ENCODE measurements at regions not wholly inside any gene's neighbourhood (a gene's known extent, or its start where the extent isn't known, plus 50 kb on each side); places are given as distances from the start of the nearest gene placed in this dataset.

DNA sequence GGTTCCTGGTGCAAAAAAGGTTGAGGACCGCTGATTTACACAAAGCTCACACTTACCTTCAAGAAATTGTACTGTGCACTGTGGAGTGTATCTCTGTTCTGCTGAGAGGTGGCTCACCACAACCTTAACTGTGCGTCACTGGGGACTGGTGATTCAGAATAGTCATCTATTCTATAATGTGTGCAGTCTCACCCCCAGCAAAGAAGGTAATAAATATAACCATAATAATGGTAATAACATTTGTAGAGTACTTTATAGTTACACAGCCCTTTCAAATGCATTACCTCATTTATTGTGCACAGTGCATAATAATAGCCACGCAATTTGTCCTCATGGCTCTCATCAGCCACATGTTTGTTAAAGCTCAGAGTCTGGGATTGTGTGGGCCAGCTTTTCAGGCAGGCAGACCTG is 59.4 kb upstream of the DUSP10 start:
- Histone ChIP-seq H3K27me3 (ENCODE audit: insufficient read depth, low read length) (no peaks in the 10 kb centered on the region), H3K4me3 (ENCODE audit: low read length) (no peak overlapping the region), H3K9me3 (ENCODE audit: low read depth, low read length) (peaks cover 7% of the 10 kb centered on the region), H3K4me1 (ENCODE audit: insufficient read depth, low read length) (peaks cover under 1% of the 10 kb centered on the region)

DNA sequence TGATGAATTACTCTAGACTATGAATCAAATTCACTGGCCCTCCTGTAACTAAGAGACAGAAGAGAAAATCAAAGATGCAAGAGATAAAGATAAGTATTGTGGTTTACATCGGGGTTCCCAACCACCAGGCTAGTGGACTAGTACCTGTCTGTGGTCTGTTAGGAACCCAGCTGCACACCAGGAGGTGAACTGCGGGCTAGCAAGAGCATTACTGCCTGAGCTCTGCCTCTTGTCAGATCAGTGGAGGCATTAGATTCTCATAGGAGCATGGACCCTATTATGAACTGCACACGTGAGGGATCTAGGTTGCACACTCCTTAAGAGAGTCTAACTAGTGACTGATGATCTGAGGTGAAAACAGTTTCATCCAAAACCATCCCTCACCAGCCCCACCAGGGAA is 58.9 kb upstream of the DUSP10 start:
- H3K4me3 ChIP-seq (ENCODE audit: low read length), result no peak overlapping the region
- H3K9me3 ChIP-seq (ENCODE audit: low read depth, low read length), result peaks cover 7% of the 10 kb centered on the region
- no peaks in the 10 kb centered on the region for H3K4me1 ChIP-seq (ENCODE audit: insufficient read depth, low read length)
- no peaks in the 10 kb centered on the region for H3K27me3 ChIP-seq (ENCODE audit: insufficient read depth, low read length)

DNA sequence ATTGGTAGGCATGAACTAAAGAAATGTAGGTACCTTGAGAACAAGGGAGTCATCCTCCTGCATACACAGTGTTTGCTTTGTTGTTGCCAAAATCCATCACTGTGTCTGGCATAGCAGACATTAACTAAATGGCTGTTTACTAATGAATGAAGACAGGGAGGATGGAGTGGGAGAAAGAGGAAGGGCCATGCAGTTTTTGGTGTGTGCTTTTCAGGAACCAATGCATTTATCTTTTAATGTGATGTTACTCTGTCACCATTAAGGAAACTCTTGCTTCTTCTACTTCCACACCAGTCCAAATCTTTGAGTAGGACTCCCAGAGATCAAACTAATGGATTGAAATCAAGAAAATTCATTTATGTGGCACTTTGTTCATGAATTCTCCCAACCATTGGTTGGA is 55.6 kb upstream of the DUSP10 start:
- H3K9me3 ChIP-seq (ENCODE audit: low read depth, low read length), result peaks cover 7% of the 10 kb centered on the region
- H3K4me1 ChIP-seq (ENCODE audit: insufficient read depth, low read length), result peaks cover 11% of the 10 kb centered on the region
- H3K27me3 ChIP-seq (ENCODE audit: insufficient read depth, low read length), result no peaks in the 10 kb centered on the region
- no peak overlapping the region for H3K4me3 ChIP-seq (ENCODE audit: low read length)

DNA sequence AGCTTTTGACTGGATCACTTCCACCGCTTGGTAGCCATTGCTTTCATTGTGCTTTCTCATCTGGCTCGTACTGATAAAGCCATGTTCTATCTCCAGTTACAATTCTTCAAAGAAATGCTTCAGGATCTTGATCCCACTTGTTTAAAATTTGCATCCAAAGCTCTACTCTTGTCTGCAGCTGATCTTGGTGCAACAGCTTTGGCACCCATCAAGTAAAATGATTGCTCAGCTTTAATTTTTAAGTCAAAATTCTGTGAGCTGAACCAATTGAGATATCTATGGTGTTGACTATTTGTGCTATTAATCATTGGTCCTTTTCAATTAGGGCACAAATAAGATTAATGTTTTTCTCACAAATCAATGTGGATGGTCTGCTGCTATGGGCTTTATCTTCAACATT is 54.8 kb upstream of the DUSP10 start:
- peaks cover 11% of the 10 kb centered on the region for H3K4me1 ChIP-seq (ENCODE audit: insufficient read depth, low read length)
- H3K9me3 ChIP-seq (ENCODE audit: low read depth, low read length), result peaks cover 7% of the 10 kb centered on the region
- no peak overlapping the region for H3K4me3 ChIP-seq (ENCODE audit: low read length)
- no peaks in the 10 kb centered on the region for H3K27me3 ChIP-seq (ENCODE audit: insufficient read depth, low read length)

DNA sequence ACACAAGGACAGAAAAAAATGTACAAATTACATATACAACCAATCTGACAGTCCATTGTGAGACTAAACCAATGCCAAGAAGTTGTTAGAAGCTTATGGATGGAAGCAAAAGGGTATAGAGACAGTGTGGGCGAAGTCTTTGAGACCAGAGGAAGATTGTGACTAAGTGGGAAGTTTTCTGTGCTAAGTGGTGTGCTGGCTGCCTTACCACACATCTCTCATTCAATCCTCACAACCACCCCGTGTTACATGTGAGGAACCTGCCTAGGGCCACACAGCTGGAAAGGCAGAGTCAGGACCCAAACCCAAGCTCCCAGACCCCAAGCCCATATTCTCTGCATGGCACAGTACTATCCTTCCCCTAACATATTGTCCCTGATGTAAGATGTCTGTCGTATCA is 53.5 kb upstream of the DUSP10 start:
- Histone ChIP-seq H3K4me1 (ENCODE audit: insufficient read depth, low read length) (peaks cover 11% of the 10 kb centered on the region), H3K4me3 (ENCODE audit: low read length) (no peak overlapping the region), H3K27me3 (ENCODE audit: insufficient read depth, low read length) (no peaks in the 10 kb centered on the region), H3K9me3 (ENCODE audit: low read depth, low read length) (peaks cover 7% of the 10 kb centered on the region)

DNA sequence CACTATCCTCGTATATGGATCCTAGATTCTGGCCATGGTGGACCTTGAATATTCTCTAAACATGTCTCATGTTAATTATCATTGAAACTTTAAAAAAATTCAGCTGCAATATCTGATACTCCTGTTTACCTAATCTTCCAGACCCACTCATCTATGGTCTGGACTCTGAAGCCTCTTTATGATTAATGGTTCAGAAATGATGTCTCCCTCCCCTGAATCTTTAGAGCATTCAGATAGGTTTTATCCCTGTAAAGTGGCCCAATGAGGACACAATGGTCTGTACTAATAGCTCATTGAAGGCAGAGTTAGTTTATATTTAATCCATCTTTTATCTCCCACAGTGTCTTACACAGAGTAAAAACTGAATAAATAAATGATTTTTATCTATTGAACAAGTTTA is 53.0 kb upstream of the DUSP10 start:
- H3K9me3 ChIP-seq (ENCODE audit: low read depth, low read length), result peaks cover 7% of the 10 kb centered on the region
- peaks cover 11% of the 10 kb centered on the region for H3K4me1 ChIP-seq (ENCODE audit: insufficient read depth, low read length)
- H3K4me3 ChIP-seq (ENCODE audit: low read length), result no peak overlapping the region
- H3K27me3 ChIP-seq (ENCODE audit: insufficient read depth, low read length), result no peaks in the 10 kb centered on the region

DNA sequence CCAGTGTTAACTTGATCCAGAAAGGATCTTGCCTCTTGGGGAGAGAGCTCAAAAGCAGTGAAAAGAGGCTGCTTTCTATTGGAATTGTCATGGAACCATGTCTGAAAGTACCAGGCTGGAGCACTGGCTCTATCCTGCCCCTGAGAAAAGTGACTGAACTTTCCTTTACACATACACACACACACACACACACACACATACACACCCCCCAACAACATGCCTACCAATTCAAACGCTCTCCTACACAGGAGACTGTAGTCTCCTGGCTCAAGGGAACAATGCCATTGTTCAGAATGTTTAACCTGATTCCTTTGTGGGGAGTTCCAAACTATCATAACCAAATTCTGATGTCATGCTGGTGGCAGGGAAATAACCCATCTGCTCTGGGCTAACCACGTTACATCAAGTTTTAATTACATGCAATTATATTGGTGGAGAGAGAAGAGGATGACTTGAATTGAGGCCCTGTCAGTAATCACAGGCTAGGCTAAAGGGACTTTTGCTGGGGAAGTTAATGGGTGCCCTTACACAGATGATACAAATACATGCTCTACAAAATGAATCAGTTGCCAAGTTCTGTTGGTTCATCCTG is 52.3 kb upstream of the DUSP10 start:
- Histone ChIP-seq H3K4me3 (ENCODE audit: low read length) (no peak overlapping the region), H3K4me1 (ENCODE audit: insufficient read depth, low read length) (peaks cover 11% of the 10 kb centered on the region)

DNA sequence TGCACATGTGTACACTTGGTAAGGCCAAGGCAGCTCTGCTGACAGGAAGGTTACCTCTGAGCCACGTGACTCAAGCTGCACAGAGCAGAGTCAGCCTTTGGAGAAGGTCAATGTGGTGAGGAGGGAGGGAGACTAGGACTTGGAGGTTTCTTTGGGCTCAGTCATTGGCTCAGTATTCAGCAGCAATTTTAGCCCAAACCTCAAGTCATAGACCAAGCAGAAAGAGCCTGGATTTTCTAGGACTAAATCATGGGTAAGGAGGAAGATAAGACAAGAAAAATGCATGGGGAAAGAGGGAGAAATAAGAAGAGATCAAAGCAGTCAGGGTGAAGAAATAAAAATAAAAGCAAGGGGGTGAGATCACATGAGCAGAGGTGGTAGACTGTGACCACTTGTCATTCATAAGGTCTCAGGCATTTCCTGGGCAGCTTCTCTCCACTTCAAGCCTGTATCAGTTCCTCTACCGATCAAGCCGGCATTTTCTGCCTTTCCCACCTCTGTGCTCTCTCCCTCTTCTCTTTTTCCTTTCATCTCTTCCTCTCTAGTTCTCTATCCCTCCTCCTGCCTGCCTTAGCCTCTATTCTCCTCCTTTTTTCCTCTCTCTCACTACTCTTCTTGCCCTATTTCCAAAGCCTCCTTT is 51.7 kb upstream of the DUSP10 start:
- no peaks in the 10 kb centered on the region for H3K27me3 ChIP-seq (ENCODE audit: insufficient read depth, low read length)
- no peak overlapping the region for H3K4me3 ChIP-seq (ENCODE audit: low read length)
- H3K4me1 ChIP-seq (ENCODE audit: insufficient read depth, low read length), result peaks cover 11% of the 10 kb centered on the region
- no peaks in the 10 kb centered on the region for H3K9me3 ChIP-seq (ENCODE audit: low read depth, low read length)

More for the DNA sequence above, 52.3 kb upstream of the DUSP10 start:
- Histone ChIP-seq H3K27me3 (ENCODE audit: insufficient read depth, low read length) (no peaks in the 10 kb centered on the region), H3K9me3 (ENCODE audit: low read depth, low read length) (no peaks in the 10 kb centered on the region)

DNA sequence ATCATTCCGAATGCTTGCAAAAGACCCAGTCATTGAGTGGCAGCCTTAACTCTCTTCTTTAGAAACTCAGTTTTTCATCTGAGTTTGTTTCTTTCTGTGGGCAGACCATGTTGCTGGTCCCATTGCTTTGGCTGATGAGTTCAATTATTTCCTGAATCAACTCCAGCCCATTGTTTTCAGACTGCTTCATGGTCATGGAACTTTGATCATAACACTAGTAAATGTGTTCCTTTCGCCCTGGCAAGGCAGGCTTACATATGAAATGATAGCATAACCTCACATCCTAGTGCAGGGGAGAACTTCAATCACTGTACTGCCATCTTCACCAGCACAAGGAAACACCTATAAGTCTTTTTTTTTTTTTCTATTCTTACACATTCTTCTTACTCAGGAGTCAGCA is 50.0 kb upstream of the DUSP10 start:
- no peaks in the 10 kb centered on the region for H3K27me3 ChIP-seq (ENCODE audit: insufficient read depth, low read length)
- no peak overlapping the region for H3K4me3 ChIP-seq (ENCODE audit: low read length)
- no peaks in the 10 kb centered on the region for H3K9me3 ChIP-seq (ENCODE audit: low read depth, low read length)
- peaks cover 11% of the 10 kb centered on the region for H3K4me1 ChIP-seq (ENCODE audit: insufficient read depth, low read length)

All from mononuclear cell (primary cell).